ENCODE measurements at regions not wholly inside any gene's neighbourhood (a gene's known extent, or its start where the extent isn't known, plus 50 kb on each side); places are given as distances from the start of the nearest gene placed in this dataset.

GRCh38 chr12:13609894-13610679 is 371.3 kb downstream of the GRIN2B start:
- H3K4me3 ChIP-seq (ENCODE audit: low read length in 3 of 3) = no peak overlapping the region
- no peak for FAIRE-seq
- no peaks in the 10 kb centered on the region for H3K9me3 ChIP-seq (ENCODE audit: control insufficient read depth in 2 of 3, insufficient read depth in 1 of 3, low read length in 3 of 3)
- intact Hi-C loops (cut with DNase I) = no loop called here
- no peaks in the 10 kb centered on the region for H3K27me3 ChIP-seq (ENCODE audit: control insufficient read depth, insufficient read depth, low read length)
- H3K4me1 ChIP-seq (ENCODE audit: control insufficient read depth in 2 of 3, insufficient read depth in 2 of 3, low read depth in 1 of 3, low read length in 3 of 3) = no peaks in the 10 kb centered on the region
- H3K27ac ChIP-seq (ENCODE audit: low read depth in 2 of 2, low read length in 2 of 2) = no peak overlapping the region
- no peaks in the 10 kb centered on the region for H3K36me3 ChIP-seq (ENCODE audit: control insufficient read depth in 2 of 3, insufficient read depth in 3 of 3, low read length in 3 of 3)
- no peak overlapping the region for H3K9ac ChIP-seq (ENCODE audit: low read length in 3 of 3)
- no peak for TF ChIP-seq CTCF (IDR thresholded peaks at IDR 0.05; ENCODE audit: borderline replicate concordance, extremely low read depth, insufficient read depth)
- DNase-seq = peak in 1 of 5 donors; percentile 12

- Histone ChIP-seq H3K27ac (ENCODE audit: low read depth in 2 of 2, low read length in 2 of 2) (no peak overlapping the region), H3K27me3 (ENCODE audit: control insufficient read depth, insufficient read depth, low read length) (no peaks in the 10 kb centered on the region), H3K36me3 (ENCODE audit: control insufficient read depth in 2 of 3, insufficient read depth in 3 of 3, low read length in 3 of 3) (no peaks in the 10 kb centered on the region), H3K4me1 (ENCODE audit: control insufficient read depth in 2 of 3, insufficient read depth in 2 of 3, low read depth in 1 of 3, low read length in 3 of 3) (no peaks in the 10 kb centered on the region), H3K9me3 (ENCODE audit: control insufficient read depth in 2 of 3, insufficient read depth in 1 of 3, low read length in 3 of 3) (no peaks in the 10 kb centered on the region), H3K4me3 (ENCODE audit: low read length in 3 of 3) (no peak overlapping the region), H3K9ac (ENCODE audit: low read length in 3 of 3) (no peak overlapping the region)
- no peak for TF ChIP-seq CTCF (IDR thresholded peaks at IDR 0.05; ENCODE audit: borderline replicate concordance, extremely low read depth, insufficient read depth)
- no peak for DNase-seq
- intact Hi-C loops (cut with DNase I) = no loop called here
- FAIRE-seq = no peak
Observed at GRCh38 chr12:13606290-13606689, 375.1 kb downstream of the GRIN2B start.

- TF ChIP-seq CTCF (IDR thresholded peaks at IDR 0.05; ENCODE audit: borderline replicate concordance, extremely low read depth, insufficient read depth) = no peak
- FAIRE-seq (no peak), DNase-seq (no peak)
- H3K4me3 ChIP-seq (ENCODE audit: low read length in 3 of 3) = no peak overlapping the region
- H3K27me3 ChIP-seq (ENCODE audit: control insufficient read depth, insufficient read depth, low read length) = no peaks in the 10 kb centered on the region
- H3K9ac ChIP-seq (ENCODE audit: low read length in 3 of 3) = no peak overlapping the region
- no peaks in the 10 kb centered on the region for H3K36me3 ChIP-seq (ENCODE audit: control insufficient read depth in 2 of 3, insufficient read depth in 3 of 3, low read length in 3 of 3)
- H3K4me1 ChIP-seq (ENCODE audit: control insufficient read depth in 2 of 3, insufficient read depth in 2 of 3, low read depth in 1 of 3, low read length in 3 of 3) = no peaks in the 10 kb centered on the region
- no peak overlapping the region for H3K27ac ChIP-seq (ENCODE audit: low read depth in 2 of 2, low read length in 2 of 2)
- no peaks in the 10 kb centered on the region for H3K9me3 ChIP-seq (ENCODE audit: control insufficient read depth in 2 of 3, insufficient read depth in 1 of 3, low read length in 3 of 3)
- intact Hi-C loops (cut with DNase I) = no loop called here
Observed at GRCh38 chr12:13603953-13604352, 377.4 kb downstream of the GRIN2B start.
